K562 (cell line): ENCODE measurements at regions not wholly inside any gene's neighbourhood (a gene's known extent, or its start where the extent isn't known, plus 50 kb on each side); places are given as distances from the start of the nearest gene placed in this dataset.

Experiments
- ATAC-seq: fragments of 200-7000 bp; cut with Tn5 transposase; 3 replicates; pipeline ENCODE4 v1.9.1; 2020; ENCODE audit warnings: moderate library complexity
- BruUV-seq: library from RNA; stranded (reverse); fragments of 400-500 nt; replicated peaks from 2 replicates; lab custom pipeline; 2021; lab: Mats Ljungman, UMichigan
- CTCF ChIA-PET: fragments of 300-600 bp; formaldehyde crosslinking; extraction: SDS; loops from one replicate; lab custom pipeline; 2021; ENCODE audit warnings: low intra/inter-chr PET ratio; lab: Yijun Ruan, JAX
- POLR2A ChIA-PET: fragments of 300-600, 350-650 bp; sonication (Branson Sonifier 250); formaldehyde crosslinking; extraction: SDS; loops from one replicate; lab custom pipeline; 2021; ENCODE audit warnings: antibody characterized with exemption, inconsistent platforms; lab: Yijun Ruan, JAX
- DNase-seq, 4 experiments: peaks; one replicate each; pipeline versions ENCODE4 v3.0.0 to v3.0.0-alpha.2; 2011 to 2018; ENCODE audit warnings: low spot score in 3 of 4, mixed read lengths in 3 of 4; ENCODE audit errors: extremely low read depth in 1 of 4
- FAIRE-seq: peaks from 2 replicates; lab custom pipeline; 2011; peaks lifted over from hg19 to GRCh38; lab: Jason Lieb, UNC
- H2AFZ ChIP-seq: 2 replicates; pipeline ENCODE4 v1.6.0; 2011; ENCODE audit warnings: low read depth, low read length, control low read depth, inconsistent platforms
- H3K27ac ChIP-seq: fragments of 200-600 bp; 3 replicates; pipeline ENCODE4 v1.8.0; 2011; ENCODE audit warnings: low read depth, mild to moderate bottlenecking, control low read depth, inconsistent platforms, low read length, moderate library complexity, mixed read lengths; ENCODE audit errors: extremely low read depth
- H3K27me3 ChIP-seq, 2 experiments: fragments of 300-600 bp in 1 of 2; 2 replicates in 1 of 2; 3 replicates in 1 of 2; pipeline versions ENCODE4 v1.6.0 to v1.8.0; 2011; ENCODE audit warnings: inconsistent platforms in 2 of 2, low read length in 2 of 2, mild to moderate bottlenecking in 1 of 2, mixed read lengths in 1 of 2, moderate library complexity in 1 of 2; ENCODE audit not compliant: control insufficient read depth in 2 of 2, insufficient read depth in 2 of 2
- H3K36me3 ChIP-seq: fragments of 300-600 bp; 3 replicates; pipeline ENCODE4 v1.8.0; 2011; ENCODE audit warnings: mild to moderate bottlenecking, low read length, inconsistent platforms; ENCODE audit not compliant: control insufficient read depth, insufficient read depth
- H3K4me1 ChIP-seq, 2 experiments: fragments of 200-600 bp in 1 of 2; replicated peaks in 1 of 2; 2 replicates in 1 of 2; 3 replicates in 1 of 2; pipeline versions ENCODE4 v1.5.1 to v1.8.0; 2011; ENCODE audit warnings: inconsistent platforms in 2 of 2, low read length in 2 of 2, mild to moderate bottlenecking in 1 of 2, mixed read lengths in 1 of 2, moderate library complexity in 1 of 2; ENCODE audit not compliant: control insufficient read depth in 2 of 2, insufficient read depth in 2 of 2
- H3K4me2 ChIP-seq: 2 replicates; pipeline ENCODE4 v1.6.1; 2011; ENCODE audit warnings: low read length, control low read depth, inconsistent platforms, mixed read lengths; ENCODE audit not compliant: insufficient read depth
- H3K4me3 ChIP-seq: fragments of 200-600 bp; sonication (generic), shearing (Covaris generic); 2 replicates; pipeline ENCODE4 v1.5.1; 2016; ENCODE audit warnings: control low read depth, inconsistent platforms
- H3K79me2 ChIP-seq: fragments of 200-600 bp; 3 replicates; pipeline ENCODE4 v1.8.0; 2011; ENCODE audit warnings: low read length, inconsistent platforms; ENCODE audit not compliant: control insufficient read depth, insufficient read depth
- H3K9ac ChIP-seq, 2 experiments: 2 replicates each; pipeline versions ENCODE4 v1.6.0 to v1.6.1; 2011; ENCODE audit warnings: low read depth in 2 of 2, low read length in 2 of 2, control low read depth in 1 of 2, inconsistent platforms in 1 of 2, mild to moderate bottlenecking in 1 of 2, mixed read lengths in 1 of 2; ENCODE audit not compliant: insufficient read depth in 1 of 2
- H3K9me1 ChIP-seq: one replicate; pipeline ENCODE4 v1.6.0; 2011; ENCODE audit warnings: inconsistent platforms, mild to moderate bottlenecking, low read length, moderate library complexity; ENCODE audit not compliant: control insufficient read depth, insufficient read depth
- H3K9me3 ChIP-seq: replicated peaks from 2 replicates; pipeline ENCODE4 v1.5.1; 2011; ENCODE audit warnings: low read depth, low read length, inconsistent platforms; ENCODE audit not compliant: control insufficient read depth, insufficient read depth
- H4K20me1 ChIP-seq: replicated peaks from 2 replicates; pipeline ENCODE4 v1.6.1; 2011; ENCODE audit warnings: low read length, inconsistent platforms, mixed read lengths; ENCODE audit not compliant: control insufficient read depth, insufficient read depth
- BACH1 ChIP-seq: fragments of 200-800 bp; sonication (Bioruptor generic); IDR thresholded peaks from 2 replicates; pipeline ENCODE4 v1.6.1; 2016; ENCODE audit warnings: missing genetic modification characterization, missing compliant biosample characterization
- CBX2 ChIP-seq: fragments of 200-600 bp; sonication (generic); IDR thresholded peaks from one replicate; pipeline ENCODE4 v1.6.1; 2012; ENCODE audit warnings: mild to moderate bottlenecking, low read length, inconsistent platforms; ENCODE audit not compliant: insufficient read depth, poor library complexity, severe bottlenecking
- CHD2 ChIP-seq: IDR thresholded peaks from 2 replicates; pipeline ENCODE4 v1.6.1; 2011; ENCODE audit warnings: low read depth, low read length
- HNRNPL ChIP-seq: fragments of 200-400 bp; formaldehyde crosslinking; IDR thresholded peaks from 2 replicates; pipeline ENCODE4 v1.6.1; 2017; ENCODE audit warnings: low read depth, mild to moderate bottlenecking, low read length
- PRDM10 ChIP-seq: fragments of 450-650 bp; IDR thresholded peaks from 2 replicates; pipeline ENCODE4 v1.6.1; 2018; ENCODE audit not compliant: partially characterized antibody
- TRIM25 ChIP-seq: fragments of 450-650 bp; IDR thresholded peaks from 2 replicates; pipeline ENCODE4 v1.7.0; 2016; ENCODE audit warnings: borderline replicate concordance
- ZBTB11 ChIP-seq, 3 experiments: fragments of 200-800 bp in 1 of 3; fragments of 250-450 bp in 1 of 3; fragments of 450-650 bp in 1 of 3; sonication (Bioruptor Pico) in 1 of 3; sonication (Bioruptor generic) in 1 of 3; formaldehyde crosslinking in 1 of 3; IDR thresholded peaks; 2 replicates each; pipeline versions ENCODE4 v1.6.1 to v1.8.0; 2016 to 2022; ENCODE audit warnings: mild to moderate bottlenecking in 2 of 3, missing genetic modification characterization in 2 of 3, missing compliant biosample characterization in 1 of 3, moderate library complexity in 1 of 3
- ZNF184 ChIP-seq: sonication (generic); formaldehyde crosslinking; IDR thresholded peaks from 2 replicates; pipeline ENCODE4 v1.5.0; 2020; ENCODE audit warnings: missing genetic modification reagents
- ZNF436 ChIP-seq: fragments of 250-450, 450-650 bp; sonication (Bioruptor Pico); formaldehyde crosslinking; IDR thresholded peaks from 2 replicates; pipeline ENCODE4 v1.7.0; 2020; ENCODE audit warnings: mild to moderate bottlenecking
- in situ Hi-C: fragments of 300-500 bp; cut with MboI; formaldehyde crosslinking; loops from 4 replicates; pipeline ENCODE4 v1.15.0; 2018; ENCODE audit warnings: inconsistent platforms, mixed read lengths
- intact Hi-C: fragments of 100-400 bp; cut with micrococcal nuclease; formaldehyde crosslinking; loops from 2 replicates; pipeline ENCODE4 v1.14.2; 2022
- TF ChIP-seq, protein P1 (sequence below): sonication (generic); formaldehyde crosslinking; IDR thresholded peaks from 2 replicates; pipeline ENCODE4 v1.5.0; 2020; ENCODE audit warnings: missing genetic modification reagents

DNA sequence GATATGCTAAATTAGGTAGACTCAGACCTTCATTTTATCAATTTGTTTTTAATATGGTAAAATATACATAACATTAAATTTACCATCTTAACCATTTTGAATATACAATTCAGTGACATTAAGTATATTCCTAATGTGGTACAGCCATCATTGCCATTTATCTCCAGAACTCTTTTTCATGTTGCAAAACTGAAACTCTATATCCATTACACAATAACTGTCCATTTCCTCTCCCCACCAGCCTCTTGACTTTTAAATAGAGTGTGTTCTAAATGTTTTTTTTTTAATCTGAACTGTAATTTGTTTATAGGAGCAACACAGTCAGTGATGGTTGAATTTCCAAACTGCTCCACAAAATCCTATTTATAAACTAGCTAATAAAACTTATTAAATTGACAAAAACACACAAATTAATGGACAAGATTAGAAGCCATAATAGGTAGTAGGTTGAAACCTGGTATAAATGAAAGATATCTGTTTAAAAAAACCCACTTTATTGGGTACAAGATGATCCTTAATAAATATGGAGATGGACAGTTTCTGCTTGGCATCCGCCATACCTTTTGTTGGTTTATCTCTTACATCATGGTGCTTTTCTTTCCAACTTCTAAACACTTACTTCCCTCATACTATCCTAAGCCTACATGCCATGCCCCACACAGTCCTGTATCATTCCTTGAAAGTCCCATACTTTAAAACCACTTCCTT lies 142.4 kb downstream of the ZPLD1 start (continued):
- TF ChIP-seq ZBTB11 (CRISPR knock-in tag; IDR thresholded peaks at IDR 0.05) (no peak), HNRNPL (no peak), ZNF184 (CRISPR knock-in tag) (no peak), TRIM25 (no peak)

DNA sequence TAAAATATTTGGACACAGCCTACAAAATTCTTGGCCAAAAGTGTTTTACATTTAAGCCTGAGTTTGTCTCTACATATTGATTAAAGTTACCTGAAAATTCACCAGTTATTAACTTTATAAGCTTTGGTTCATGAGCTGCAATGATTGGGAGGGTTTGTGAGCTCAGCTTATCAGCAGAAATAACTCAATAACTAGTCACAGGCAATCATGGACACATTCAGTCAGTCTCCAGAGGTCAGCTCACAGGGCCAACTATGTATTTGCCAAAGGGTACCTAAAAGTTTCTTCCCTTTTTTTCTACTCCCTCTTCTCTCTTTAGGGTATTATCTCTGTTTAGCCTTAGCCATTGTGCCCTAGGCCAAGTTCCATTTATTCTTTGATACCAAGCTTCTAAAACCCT lies 145.9 kb downstream of the ZPLD1 start:
- no peak overlapping the region for H2AFZ ChIP-seq
- DNase-seq = no peak
- in situ Hi-C loops = no loop called here
- H4K20me1 ChIP-seq = no peaks in the 10 kb centered on the region
- no peaks in the 10 kb centered on the region for H3K4me1 ChIP-seq
- no peak overlapping the region for H3K9ac ChIP-seq
- no peaks in the 10 kb centered on the region for H3K9me1 ChIP-seq
- no peak overlapping the region for H3K4me3 ChIP-seq
- H3K36me3 ChIP-seq = no peaks in the 10 kb centered on the region
- no peaks in the 10 kb centered on the region for H3K27me3 ChIP-seq
- no peaks in the 10 kb centered on the region for H3K79me2 ChIP-seq
- ATAC-seq = no peak
- BruUV-seq = no TSS peak
- POLR2A ChIA-PET = no interaction called here
- no peaks in the 10 kb centered on the region for H3K9me3 ChIP-seq
- no peak overlapping the region for H3K27ac ChIP-seq
- H3K4me2 ChIP-seq = no peak overlapping the region
- no peak for FAIRE-seq
- CTCF ChIA-PET = no interaction called here
- intact Hi-C loops = no loop called here
- TF ChIP-seq ZNF436 (CRISPR knock-in tag) = no peak
- TF ChIP-seq PRDM10 = no peak
- TF ChIP-seq CBX2 = no peak
- TF ChIP-seq BACH1 (tag) = no peak
- no peak for TF ChIP-seq CHD2
- TF ChIP-seq, protein P1, sequence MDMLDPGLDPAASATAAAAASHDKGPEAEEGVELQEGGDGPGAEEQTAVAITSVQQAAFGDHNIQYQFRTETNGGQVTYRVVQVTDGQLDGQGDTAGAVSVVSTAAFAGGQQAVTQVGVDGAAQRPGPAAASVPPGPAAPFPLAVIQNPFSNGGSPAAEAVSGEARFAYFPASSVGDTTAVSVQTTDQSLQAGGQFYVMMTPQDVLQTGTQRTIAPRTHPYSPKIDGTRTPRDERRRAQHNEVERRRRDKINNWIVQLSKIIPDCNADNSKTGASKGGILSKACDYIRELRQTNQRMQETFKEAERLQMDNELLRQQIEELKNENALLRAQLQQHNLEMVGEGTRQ (CRISPR knock-in tag) = no peak
